ENCODE measurements at regions not wholly inside any gene's neighbourhood (a gene's known extent, or its start where the extent isn't known, plus 50 kb on each side); places are given as distances from the start of the nearest gene placed in this dataset.

- Mint-ChIP-seq H3K36me3 (ENCODE audit: low read depth) (no peaks in the 10 kb centered on the region), H3K27me3 (ENCODE audit: insufficient read depth) (no peaks in the 10 kb centered on the region; the same call in 1 of the 2 replicates), H3K27ac (no peak overlapping the region), H3K4me1 (ENCODE audit: low read depth) (no peaks in the 10 kb centered on the region), H3K9me3 (peaks cover 27% of the 10 kb centered on the region), H3K4me3 (no peak overlapping the region)
- no peak for DNase-seq
- no peak for TF ChIP-seq CTCF (IDR thresholded peaks at IDR 0.05)
Observed at GRCh38 chr1:213423041-213423440, 372.0 kb downstream of the RPS6KC1 start.

- DNase-seq = no peak
- no peak overlapping the region for H3K4me3 Mint-ChIP-seq
- no peaks in the 10 kb centered on the region for H3K4me1 Mint-ChIP-seq (ENCODE audit: low read depth)
- no peak overlapping the region for H3K27ac Mint-ChIP-seq
- H3K27me3 Mint-ChIP-seq (ENCODE audit: insufficient read depth) = no peaks in the 10 kb centered on the region; the same call in 1 of the 2 replicates
- no peaks in the 10 kb centered on the region for H3K36me3 Mint-ChIP-seq (ENCODE audit: low read depth)
- H3K9me3 Mint-ChIP-seq = peaks cover 24% of the 10 kb centered on the region
- no peak for TF ChIP-seq CTCF (IDR thresholded peaks at IDR 0.05)
Observed at GRCh38 chr1:213423605-213424004, 372.6 kb downstream of the RPS6KC1 start.

- Mint-ChIP-seq H3K4me1 (ENCODE audit: low read depth) (no peaks in the 10 kb centered on the region), H3K27me3 (ENCODE audit: insufficient read depth) (no peaks in the 10 kb centered on the region; the same call in 1 of the 2 replicates), H3K36me3 (ENCODE audit: low read depth) (no peaks in the 10 kb centered on the region)
Observed at GRCh38 chr1:213425376-213426030, 374.5 kb downstream of the RPS6KC1 start.

GRCh38 chr1:213429642-213430041, 378.6 kb downstream of the RPS6KC1 start:
- no peaks in the 10 kb centered on the region; the same call in 1 of the 2 replicates for H3K27me3 Mint-ChIP-seq (ENCODE audit: insufficient read depth)
- no peak overlapping the region for H3K27ac Mint-ChIP-seq
- H3K4me1 Mint-ChIP-seq (ENCODE audit: low read depth) = no peaks in the 10 kb centered on the region
- H3K36me3 Mint-ChIP-seq (ENCODE audit: low read depth) = no peaks in the 10 kb centered on the region
- no peak for DNase-seq
- no peak for TF ChIP-seq CTCF (IDR thresholded peaks at IDR 0.05)
- peaks cover 23% of the 10 kb centered on the region for H3K9me3 Mint-ChIP-seq
- H3K4me3 Mint-ChIP-seq = no peak overlapping the region

More at GRCh38 chr1:213425376-213426030, 374.5 kb downstream of the RPS6KC1 start:
- no peak for TF ChIP-seq CTCF (IDR thresholded peaks at IDR 0.05)
- no peak overlapping the region for H3K27ac Mint-ChIP-seq
- H3K9me3 Mint-ChIP-seq = peaks cover 14% of the 10 kb centered on the region; the same call in 1 of the 2 replicates
- no peak for DNase-seq
- H3K4me3 Mint-ChIP-seq = no peak overlapping the region

GRCh38 chr1:213435715-213436114, 384.7 kb downstream of the RPS6KC1 start:
- TF ChIP-seq CTCF (IDR thresholded peaks at IDR 0.05) = no peak
- DNase-seq = no peak
- Mint-ChIP-seq H3K27ac (no peak overlapping the region), H3K9me3 (peaks cover 26% of the 10 kb centered on the region), H3K36me3 (ENCODE audit: low read depth) (no peaks in the 10 kb centered on the region), H3K4me3 (no peak overlapping the region), H3K27me3 (ENCODE audit: insufficient read depth) (no peaks in the 10 kb centered on the region; the same call in 1 of the 2 replicates), H3K4me1 (ENCODE audit: low read depth) (no peaks in the 10 kb centered on the region)

Measured in HFFc6 (cell line).